GM12892 (cell line): ENCODE measurements at regions not wholly inside any gene's neighbourhood (a gene's known extent, or its start where the extent isn't known, plus 50 kb on each side); places are given as distances from the start of the nearest gene placed in this dataset.
"Not testable (repeated sequence)": the region's sequence is repeated elsewhere in the genome, so short reads cannot be mapped to it uniquely, and the experiment has no call there.

Experiments used
- DNase-seq: peaks from one replicate; pipeline ENCODE4 v3.0.0; 2011; ENCODE audit not compliant: insufficient read length
- FAIRE-seq: peaks from 2 replicates; lab custom pipeline; 2011; peaks lifted over from hg19 to GRCh38; lab: Jason Lieb, UNC
- POLR2A ChIP-seq: IDR thresholded peaks from 2 replicates; pipeline ENCODE4 v1.6.1; 2011; ENCODE audit warnings: low read depth, low read length, control low read depth
- POLR2AphosphoS5 ChIP-seq: IDR thresholded peaks from 2 replicates; pipeline ENCODE4 v1.6.1; 2011; ENCODE audit warnings: low read depth, low read length, control low read depth
- TAF1 ChIP-seq: IDR thresholded peaks from 2 replicates; pipeline ENCODE4 v1.6.1; 2011; ENCODE audit warnings: low read depth, mild to moderate bottlenecking, control low read depth, low read length, borderline replicate concordance

- TF ChIP-seq TAF1: no peak
- no peak for TF ChIP-seq POLR2AphosphoS5
- no peak for TF ChIP-seq POLR2A
- no peak for DNase-seq
- FAIRE-seq: no peak
Observed at GRCh38 chr6:132194529-132194928, 206.7 kb downstream of the MOXD1 start.

- DNase-seq: no peak
- TF ChIP-seq POLR2AphosphoS5 (no peak), POLR2A (no peak), TAF1 (no peak)
- FAIRE-seq: no peak
Observed at GRCh38 chr6:132192631-132193030, 208.6 kb downstream of the MOXD1 start.

- no peak for TF ChIP-seq TAF1
- no peak for FAIRE-seq
- no peak for DNase-seq
Observed at GRCh38 chr6:132190815-132191175, 210.5 kb downstream of the MOXD1 start.

GRCh38 chr6:132190097-132190814 lies 211.0 kb downstream of the MOXD1 start:
- FAIRE-seq (no peak), DNase-seq (no peak)
- TF ChIP-seq POLR2A (no peak), TAF1 (no peak), POLR2AphosphoS5 (no peak)

GRCh38 chr6:132188556-132189264 lies 212.6 kb downstream of the MOXD1 start:
- FAIRE-seq: no peak
- no peak for DNase-seq
- TF ChIP-seq POLR2A (no peak), POLR2AphosphoS5 (no peak), TAF1 (no peak)

- no peak for TF ChIP-seq POLR2A
- TF ChIP-seq TAF1: no peak
- TF ChIP-seq POLR2AphosphoS5: no peak
- FAIRE-seq: no peak
- no peak for DNase-seq
Observed at GRCh38 chr6:132187816-132188215, 213.5 kb downstream of the MOXD1 start.

- FAIRE-seq: not testable (repeated sequence)
Observed at GRCh38 chr6:132184966-132185365, 216.3 kb downstream of the MOXD1 start.

GRCh38 chr6:132179955-132180354 lies 221.3 kb downstream of the MOXD1 start:
- DNase-seq: no peak
- TF ChIP-seq TAF1 (no peak), POLR2A (no peak), POLR2AphosphoS5 (no peak)
- no peak for FAIRE-seq

More at GRCh38 chr6:132184966-132185365, 216.3 kb downstream of the MOXD1 start:
- DNase-seq: not testable (repeated sequence)

- TF ChIP-seq TAF1: no peak
- no peak for TF ChIP-seq POLR2A
- no peak for TF ChIP-seq POLR2AphosphoS5
- FAIRE-seq: no peak
Observed at GRCh38 chr6:132174919-132175318, 223.7 kb upstream of the CCN2 start.

GRCh38 chr6:132168961-132169360 lies 217.8 kb upstream of the CCN2 start:
- FAIRE-seq (no peak), DNase-seq (no peak)
- TF ChIP-seq POLR2A: no peak
- no peak for TF ChIP-seq TAF1
- no peak for TF ChIP-seq POLR2AphosphoS5

More at GRCh38 chr6:132174919-132175318, 223.7 kb upstream of the CCN2 start:
- DNase-seq: no peak

- no peak for DNase-seq
- no peak for TF ChIP-seq POLR2A
- TF ChIP-seq TAF1: no peak
- no peak for TF ChIP-seq POLR2AphosphoS5
- FAIRE-seq: no peak
Observed at GRCh38 chr6:132167929-132168892, 217.0 kb upstream of the CCN2 start.
